Right atrium auricular region (tissue), 2 donors: ENCODE measurements at regions not wholly inside any gene's neighbourhood (a gene's known extent, or its start where the extent isn't known, plus 50 kb on each side); places are given as distances from the start of the nearest gene placed in this dataset.

Experiments used
- DNase-seq: peaks from one replicate; pipeline ENCODE4 v3.0.0-alpha.2; 2019; ENCODE audit warnings: low spot score
- H3K27ac ChIP-seq, 2 donors: fragments of 200-600 bp; sonication (generic); 1 replicate in 1 of 2; 2 replicates in 1 of 2; pipeline ENCODE4 v1.5.1; 2016 to 2019
- H3K27me3 ChIP-seq, 2 donors: fragments of 200-600 bp; sonication (generic); one replicate each; pipeline versions ENCODE4 v1.5.1 to v1.6.0; 2017 to 2019
- H3K36me3 ChIP-seq: fragments of 200-600 bp; sonication (generic); one replicate; pipeline ENCODE4 v1.5.1; 2016
- H3K4me1 ChIP-seq, 2 donors: fragments of 200-600 bp; sonication (generic); one replicate each; pipeline versions ENCODE4 v1.5.1 to v1.6.0; 2017 to 2019
- H3K4me3 ChIP-seq, 2 donors: fragments of 200-600 bp; sonication (generic); 1 replicate in 1 of 2; 2 replicates in 1 of 2; pipeline ENCODE4 v1.5.1; 2017 to 2019; ENCODE audit warnings: mild to moderate bottlenecking in 1 of 2, moderate library complexity in 1 of 2
- H3K9me3 ChIP-seq, 2 donors: fragments of 200-600 bp; sonication (generic); one replicate each; pipeline ENCODE4 v1.5.1; 2019
- TF ChIP-seq, protein P1 (sequence below), 2 donors: fragments of 200-600 bp; sonication (generic); IDR thresholded peaks; one replicate each; pipeline ENCODE4 v1.5.1; 2019; ENCODE audit warnings: antibody characterized with exemption in 2 of 2

DNA sequence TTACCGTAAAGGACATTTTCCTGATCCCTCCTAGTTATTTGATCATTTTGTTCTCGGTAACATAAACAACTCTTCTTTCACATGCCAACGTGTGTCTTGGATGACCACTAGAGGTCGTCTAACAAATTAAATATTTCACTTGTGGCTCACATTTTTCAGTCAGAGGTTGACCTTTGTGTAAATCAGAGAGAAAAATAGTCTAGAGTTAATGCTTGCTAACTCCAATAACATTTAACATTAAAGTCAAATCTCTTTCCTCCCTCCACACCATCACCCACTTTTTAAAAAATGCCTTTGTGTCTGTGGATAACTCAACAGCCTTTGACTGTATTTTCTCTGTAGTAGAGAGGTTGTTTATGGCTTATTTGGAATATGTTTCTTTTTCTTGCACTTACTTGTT, 220.5 kb upstream of the B3GALT2 start:
- Histone ChIP-seq H3K9me3 (no peaks in the 10 kb centered on the region), H3K4me3 (no peak overlapping the region), H3K27ac (no peak overlapping the region), H3K27me3 (no peaks in the 10 kb centered on the region), H3K4me1 (peaks cover 0 to 18% of the 10 kb centered on the region in 2 donors), H3K36me3 (no peaks in the 10 kb centered on the region)
- TF ChIP-seq, protein P1, sequence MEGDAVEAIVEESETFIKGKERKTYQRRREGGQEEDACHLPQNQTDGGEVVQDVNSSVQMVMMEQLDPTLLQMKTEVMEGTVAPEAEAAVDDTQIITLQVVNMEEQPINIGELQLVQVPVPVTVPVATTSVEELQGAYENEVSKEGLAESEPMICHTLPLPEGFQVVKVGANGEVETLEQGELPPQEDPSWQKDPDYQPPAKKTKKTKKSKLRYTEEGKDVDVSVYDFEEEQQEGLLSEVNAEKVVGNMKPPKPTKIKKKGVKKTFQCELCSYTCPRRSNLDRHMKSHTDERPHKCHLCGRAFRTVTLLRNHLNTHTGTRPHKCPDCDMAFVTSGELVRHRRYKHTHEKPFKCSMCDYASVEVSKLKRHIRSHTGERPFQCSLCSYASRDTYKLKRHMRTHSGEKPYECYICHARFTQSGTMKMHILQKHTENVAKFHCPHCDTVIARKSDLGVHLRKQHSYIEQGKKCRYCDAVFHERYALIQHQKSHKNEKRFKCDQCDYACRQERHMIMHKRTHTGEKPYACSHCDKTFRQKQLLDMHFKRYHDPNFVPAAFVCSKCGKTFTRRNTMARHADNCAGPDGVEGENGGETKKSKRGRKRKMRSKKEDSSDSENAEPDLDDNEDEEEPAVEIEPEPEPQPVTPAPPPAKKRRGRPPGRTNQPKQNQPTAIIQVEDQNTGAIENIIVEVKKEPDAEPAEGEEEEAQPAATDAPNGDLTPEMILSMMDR (IDR thresholded peaks at IDR 0.05): peak; percentile 60 to 81
- DNase-seq: no peak

DNA sequence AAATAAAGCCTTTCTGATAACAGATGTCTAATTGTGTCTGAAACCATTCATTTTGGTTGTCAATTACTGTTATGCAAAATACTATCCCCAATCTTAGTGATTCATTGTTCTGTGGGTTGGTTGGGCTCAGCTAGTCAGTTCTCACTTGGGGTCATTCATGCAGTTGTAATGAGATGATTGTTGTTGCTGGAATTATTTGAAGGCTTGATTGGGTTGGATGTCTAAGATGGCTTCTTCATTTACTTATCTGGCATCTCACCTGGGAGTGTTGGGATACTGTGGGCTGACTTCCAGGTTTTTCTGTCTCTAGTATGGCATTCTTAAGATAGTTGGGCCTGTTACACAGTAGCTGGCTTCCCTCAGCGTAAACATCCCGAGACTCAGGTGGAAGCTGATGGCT, 217.8 kb upstream of the B3GALT2 start:
- Histone ChIP-seq H3K27me3 (no peaks in the 10 kb centered on the region), H3K4me1 (peaks cover 0 to 15% of the 10 kb centered on the region in 2 donors), H3K36me3 (no peaks in the 10 kb centered on the region), H3K27ac (no peak overlapping the region), H3K4me3 (no peak overlapping the region), H3K9me3 (no peaks in the 10 kb centered on the region)
- TF ChIP-seq, protein P1 (IDR thresholded peaks at IDR 0.05): no peak
- DNase-seq: no peak

DNA sequence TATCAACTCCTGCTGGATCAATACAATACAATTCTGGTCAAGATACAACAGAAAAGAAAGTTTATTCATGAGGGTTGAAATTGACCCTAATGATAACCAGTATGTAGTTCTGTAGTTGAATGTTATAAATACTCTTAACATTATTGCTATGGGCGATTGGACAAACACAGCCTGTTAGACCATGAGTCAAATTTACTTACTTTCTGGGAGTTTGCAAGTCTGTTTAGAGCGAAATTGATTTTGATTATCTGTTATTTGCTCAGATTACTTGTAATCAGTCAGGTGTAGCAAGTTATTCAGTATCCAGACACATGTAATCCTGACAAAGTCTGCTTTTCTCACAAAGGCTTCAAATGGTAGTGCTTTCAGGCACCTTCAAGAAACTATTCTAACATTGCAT, 216.6 kb upstream of the B3GALT2 start:
- Histone ChIP-seq H3K36me3 (no peaks in the 10 kb centered on the region), H3K9me3 (no peaks in the 10 kb centered on the region), H3K27me3 (no peaks in the 10 kb centered on the region), H3K27ac (no peak overlapping the region), H3K4me3 (no peak overlapping the region), H3K4me1 (peaks cover 0 to 7% of the 10 kb centered on the region in 2 donors)
- TF ChIP-seq, protein P1 (IDR thresholded peaks at IDR 0.05): no peak
- DNase-seq: no peak

DNA sequence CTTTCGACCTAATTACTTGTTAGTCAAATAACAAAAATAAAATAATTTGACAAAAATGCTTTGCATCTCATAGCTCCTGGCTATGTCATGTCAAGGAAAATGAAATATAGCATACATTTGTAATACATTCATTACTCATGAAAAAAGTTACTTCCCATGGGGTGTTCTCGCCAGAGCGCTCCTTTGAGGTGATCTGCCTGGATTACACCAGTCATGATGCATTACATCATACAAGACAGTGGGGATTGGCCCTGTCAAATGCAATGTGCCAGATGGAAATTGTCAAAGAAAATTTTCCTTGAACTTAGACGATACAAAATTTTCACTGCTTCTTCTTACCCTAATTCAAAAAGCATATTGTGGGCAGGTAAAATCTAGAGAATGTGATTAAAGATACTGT, 215.6 kb upstream of the B3GALT2 start:
- no peak for DNase-seq
- no peaks in the 10 kb centered on the region for H3K27me3 ChIP-seq
- H3K4me1 ChIP-seq: peaks cover 0 to 3% of the 10 kb centered on the region in 2 donors
- TF ChIP-seq, protein P1 (IDR thresholded peaks at IDR 0.05): no peak
- H3K36me3 ChIP-seq: no peaks in the 10 kb centered on the region
- no peaks in the 10 kb centered on the region for H3K9me3 ChIP-seq
- H3K27ac ChIP-seq: no peak overlapping the region
- H3K4me3 ChIP-seq: no peak overlapping the region

DNA sequence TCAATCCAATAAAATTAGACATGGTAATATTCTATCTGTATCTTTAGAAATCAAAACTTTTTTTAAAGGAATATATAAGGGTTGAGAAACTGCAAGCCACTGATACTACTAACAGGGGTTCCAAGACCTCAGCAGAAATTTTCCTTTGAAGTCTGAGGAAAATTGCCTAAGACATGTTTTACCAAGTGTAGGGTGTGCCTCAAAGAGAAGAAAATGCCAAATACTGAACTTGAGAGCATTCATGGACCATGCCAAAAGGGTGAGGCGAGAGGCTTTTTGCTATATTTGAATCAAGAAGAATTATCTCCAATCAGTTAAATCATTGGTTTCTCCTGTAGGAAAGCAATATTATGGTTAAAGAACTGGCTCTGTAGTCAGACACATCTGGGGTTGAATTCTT, 207.9 kb upstream of the B3GALT2 start:
- no peak for DNase-seq
- TF ChIP-seq, protein P1 (IDR thresholded peaks at IDR 0.05): no peak
- Histone ChIP-seq H3K4me1 (peaks cover 0 to 6% of the 10 kb centered on the region in 2 donors), H3K9me3 (no peaks in the 10 kb centered on the region), H3K4me3 (no peak overlapping the region), H3K27ac (no peak overlapping the region), H3K36me3 (no peaks in the 10 kb centered on the region), H3K27me3 (no peaks in the 10 kb centered on the region)

DNA sequence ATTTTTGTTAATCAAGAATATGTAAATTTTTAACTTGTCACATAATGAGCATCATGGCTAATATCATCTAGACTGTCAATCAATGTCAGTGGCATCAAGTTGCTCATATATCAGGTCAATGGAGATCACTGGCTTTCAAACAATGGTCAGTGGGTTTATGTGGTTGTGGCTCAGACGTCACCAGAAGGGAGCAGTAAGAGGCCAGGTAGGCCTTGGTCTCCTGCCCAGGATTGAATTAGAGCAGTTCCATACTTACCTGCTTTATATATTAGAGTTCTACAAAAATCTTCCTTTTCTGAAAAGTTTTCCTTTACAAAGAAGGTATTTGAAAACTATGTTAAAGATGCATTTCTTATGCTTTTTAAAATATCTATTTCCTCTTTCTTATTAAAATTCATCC, 206.3 kb upstream of the B3GALT2 start:
- H3K27me3 ChIP-seq: no peaks in the 10 kb centered on the region
- H3K27ac ChIP-seq: no peak overlapping the region
- TF ChIP-seq, protein P1 (IDR thresholded peaks at IDR 0.05): no peak
- no peaks in the 10 kb centered on the region for H3K36me3 ChIP-seq
- no peaks in the 10 kb centered on the region for H3K9me3 ChIP-seq
- no peak overlapping the region for H3K4me3 ChIP-seq
- H3K4me1 ChIP-seq: peaks cover 0 to 6% of the 10 kb centered on the region in 2 donors
- DNase-seq: no peak
